Endothelial cell of umbilical vein (primary cell): ENCODE measurements at regions not wholly inside any gene's neighbourhood (a gene's known extent, or its start where the extent isn't known, plus 50 kb on each side); places are given as distances from the start of the nearest gene placed in this dataset.

Experiments
- BruUV-seq: library from RNA; stranded (reverse); fragments of 400-500 nt; replicated peaks from 2 replicates; lab custom pipeline; 2021; lab: Mats Ljungman, UMichigan
- CTCF ChIA-PET: fragments of 300-600, 350-600 bp; sonication (Branson Sonifier 250); formaldehyde crosslinking; loops from one replicate; lab custom pipeline; 2021; ENCODE audit warnings: antibody characterized with exemption, inconsistent platforms; lab: Charles Lee
- POLR2A ChIA-PET: fragments of 300-600, 350-600 bp; sonication (Branson Sonifier 250); formaldehyde crosslinking; loops from one replicate; lab custom pipeline; 2021; ENCODE audit warnings: antibody characterized with exemption, inconsistent platforms; lab: Charles Lee
- DNase-seq: peaks from one replicate; pipeline ENCODE4 v3.0.0-alpha.2; 2011; ENCODE audit warnings: low read depth, low spot score
- FAIRE-seq: peaks from 2 replicates; lab custom pipeline; 2011; peaks lifted over from hg19 to GRCh38; lab: Jason Lieb, UNC
- H2AFZ ChIP-seq: 2 replicates; pipeline ENCODE4 v1.6.0; 2012; ENCODE audit warnings: low read depth, low read length, control low read depth, inconsistent platforms
- H3K27ac ChIP-seq: 2 replicates; pipeline ENCODE4 v1.5.1; 2011; ENCODE audit warnings: low read depth, mild to moderate bottlenecking, control low read depth, low read length, moderate library complexity; ENCODE audit not compliant: insufficient read depth
- H3K27me3 ChIP-seq, 2 experiments: 2 replicates each; pipeline versions ENCODE4 v1.6.0 to v1.6.1; 2011; ENCODE audit warnings: low read length in 2 of 2, mixed read lengths in 1 of 2; ENCODE audit not compliant: control insufficient read depth in 2 of 2, insufficient read depth in 2 of 2
- H3K36me3 ChIP-seq, 2 experiments: 2 replicates in 1 of 2; 3 replicates in 1 of 2; pipeline ENCODE4 v1.5.1; 2011; ENCODE audit warnings: low read length in 2 of 2, mild to moderate bottlenecking in 1 of 2, moderate library complexity in 1 of 2; ENCODE audit not compliant: control insufficient read depth in 2 of 2, insufficient read depth in 2 of 2; ENCODE audit errors: extremely low read depth in 1 of 2
- H3K4me1 ChIP-seq: 3 replicates; pipeline ENCODE4 v1.5.1; 2011; ENCODE audit warnings: mild to moderate bottlenecking, low read length; ENCODE audit not compliant: control insufficient read depth, insufficient read depth; ENCODE audit errors: extremely low read depth
- H3K4me2 ChIP-seq: 2 replicates; pipeline ENCODE4 v1.6.1; 2011; ENCODE audit warnings: low read length, control low read depth, mixed read lengths; ENCODE audit not compliant: insufficient read depth
- H3K4me3 ChIP-seq, 3 experiments: fragments of 200-600 bp in 1 of 3; sonication (generic), shearing (Covaris generic) in 1 of 3; replicated peaks in 1 of 3; 2 replicates each; pipeline ENCODE4 v1.5.1; 2011 to 2016; ENCODE audit warnings: control low read depth in 3 of 3, low read length in 3 of 3, mild to moderate bottlenecking in 2 of 3, inconsistent platforms in 1 of 3, low read depth in 1 of 3, moderate library complexity in 1 of 3; ENCODE audit not compliant: insufficient read depth in 1 of 3
- H3K79me2 ChIP-seq: 2 replicates; pipeline ENCODE4 v1.6.0; 2012; ENCODE audit warnings: low read length, inconsistent platforms; ENCODE audit not compliant: control insufficient read depth, insufficient read depth
- H3K9ac ChIP-seq: replicated peaks from 2 replicates; pipeline ENCODE3; 2011; ENCODE audit warnings: low read length, control low read depth; ENCODE audit not compliant: insufficient read depth; ENCODE audit errors: extremely low read depth
- H3K9me1 ChIP-seq: replicated peaks from 3 replicates; pipeline ENCODE4 v1.6.0; 2011; ENCODE audit warnings: mild to moderate bottlenecking, low read length; ENCODE audit not compliant: control insufficient read depth, insufficient read depth; ENCODE audit errors: extremely low read depth
- H3K9me3 ChIP-seq: replicated peaks from 2 replicates; pipeline ENCODE4 v1.5.1; 2012; ENCODE audit warnings: low read length, inconsistent platforms; ENCODE audit not compliant: control insufficient read depth, insufficient read depth
- H4K20me1 ChIP-seq: replicated peaks from 2 replicates; pipeline ENCODE3; 2011; ENCODE audit warnings: mild to moderate bottlenecking, low read length; ENCODE audit not compliant: control insufficient read depth, insufficient read depth; ENCODE audit errors: extremely low read depth
- CTCF ChIP-seq, 2 donors: IDR thresholded peaks; 1 replicate in 1 of 2; 2 replicates in 1 of 2; pipeline ENCODE4 v1.5.1; 2011; ENCODE audit warnings: low read length in 2 of 2, mild to moderate bottlenecking in 2 of 2, moderate library complexity in 2 of 2, control low read depth in 1 of 2, inconsistent platforms in 1 of 2, low read depth in 1 of 2; ENCODE audit not compliant: insufficient read depth in 1 of 2; ENCODE audit errors: extremely low read depth in 1 of 2
- EZH2 ChIP-seq: IDR thresholded peaks from 2 replicates; pipeline ENCODE4 v1.6.1; 2012; ENCODE audit warnings: borderline replicate concordance, low read depth, mild to moderate bottlenecking, moderate library complexity, low read length, inconsistent platforms; ENCODE audit not compliant: severe bottlenecking
- FOS ChIP-seq: IDR thresholded peaks from 2 replicates; pipeline ENCODE4 v1.6.1; 2011; ENCODE audit warnings: mild to moderate bottlenecking, low read length, moderate library complexity, borderline replicate concordance; ENCODE audit not compliant: insufficient read depth
- GATA2 ChIP-seq: IDR thresholded peaks from 2 replicates; pipeline ENCODE4 v1.7.0; 2011; ENCODE audit warnings: low read depth, mild to moderate bottlenecking, moderate library complexity, mixed read lengths, low read length; ENCODE audit not compliant: insufficient read length, insufficient read depth
- JUN ChIP-seq: IDR thresholded peaks from 2 replicates; pipeline ENCODE4 v1.6.1; 2011; ENCODE audit warnings: borderline replicate concordance, low read depth; ENCODE audit not compliant: insufficient read length, insufficient read depth
- MYC ChIP-seq: IDR thresholded peaks from one replicate; pipeline ENCODE4 v1.6.1; 2011; ENCODE audit warnings: mild to moderate bottlenecking, low read depth, low read length
- POLR2A ChIP-seq: IDR thresholded peaks from 2 replicates; pipeline ENCODE4 v1.6.1; 2012; ENCODE audit warnings: low read depth, mild to moderate bottlenecking, control low read depth, low read length
- POLR2AphosphoS5 ChIP-seq: IDR thresholded peaks from 2 replicates; pipeline ENCODE4 v1.6.1; 2012; ENCODE audit warnings: low read depth, mild to moderate bottlenecking, control low read depth, low read length, moderate library complexity; ENCODE audit not compliant: insufficient read depth
- dilution Hi-C: fragments of 300-500 bp; cut with MboI; formaldehyde crosslinking; loops from one replicate; pipeline ENCODE4 v1.15.0; 2019; ENCODE audit warnings: low sequenced_read_pairs; ENCODE audit not compliant: extremely low pct_ligation_motif_present
- intact Hi-C: fragments of 100-400 bp; cut with micrococcal nuclease; formaldehyde crosslinking; loops from one replicate; pipeline ENCODE4 v1.10.0; 2022
- TF ChIP-seq, protein P1 (sequence below): IDR thresholded peaks from 2 replicates; pipeline ENCODE4 v1.6.1; 2011; ENCODE audit not compliant: insufficient read depth, insufficient read length

- peaks cover 13% of the 10 kb centered on the region in 2 experiments for H3K27me3 ChIP-seq
- H3K79me2 ChIP-seq: no peaks in the 10 kb centered on the region
- no peak for TF ChIP-seq GATA2
- no peak for TF ChIP-seq MYC
- TF ChIP-seq FOS: no peak
- no peak for TF ChIP-seq POLR2A
- no peak for TF ChIP-seq POLR2AphosphoS5
- no peak for TF ChIP-seq CTCF (IDR thresholded peaks at IDR 0.05; ENCODE audit: extremely low read depth in 1 of 2, insufficient read depth in 1 of 2, low read depth in 1 of 2, low read length in 2 of 2)
- no peak for TF ChIP-seq JUN
- TF ChIP-seq EZH2: no peak
- TF ChIP-seq, protein P1, sequence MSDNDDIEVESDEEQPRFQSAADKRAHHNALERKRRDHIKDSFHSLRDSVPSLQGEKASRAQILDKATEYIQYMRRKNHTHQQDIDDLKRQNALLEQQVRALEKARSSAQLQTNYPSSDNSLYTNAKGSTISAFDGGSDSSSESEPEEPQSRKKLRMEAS: no peak
- H3K9ac ChIP-seq: no peak overlapping the region
- no peak for DNase-seq
- dilution Hi-C loops (no loop called here), intact Hi-C loops (no loop called here)
- no peak overlapping the region for H3K27ac ChIP-seq
- no peak overlapping the region for H2AFZ ChIP-seq
- H4K20me1 ChIP-seq: no peaks in the 10 kb centered on the region
- no peaks in the 10 kb centered on the region for H3K4me1 ChIP-seq
- H3K4me2 ChIP-seq: no peak overlapping the region
- H3K9me1 ChIP-seq: no peaks in the 10 kb centered on the region
- no peak for FAIRE-seq
- no peaks in the 10 kb centered on the region for H3K36me3 ChIP-seq
- no peaks in the 10 kb centered on the region for H3K9me3 ChIP-seq
- no peak overlapping the region for H3K4me3 ChIP-seq
- POLR2A ChIA-PET: no interaction called here
- CTCF ChIA-PET: interaction anchor here (3.5 kb wide), 1 partner anchor 9 kb away, joined by 12 read pairs; no protein-coding TSS in a partner anchor
- BruUV-seq: no TSS peak
These were observed 61.0 kb upstream of the NBPF3 start for GRCh38 chr1:21378705-21379494.
